Activated CD4-positive, alpha-beta T cell treated with anti-CD3 and anti-CD28 coated beads, Interleukin-2, amount 10 ng/mL, durations not matched to agents 7 days and 5 days (primary cell): ENCODE measurements at regions not wholly inside any gene's neighbourhood (a gene's known extent, or its start where the extent isn't known, plus 50 kb on each side); places are given as distances from the start of the nearest gene placed in this dataset.
"Not testable (repeated sequence)": the region's sequence is repeated elsewhere in the genome, so short reads cannot be mapped to it uniquely, and the experiment has no call there.

Experiments
- CTCF ChIA-PET: fragments of 350-600 bp; sonication (Branson Sonifier 250); formaldehyde crosslinking; loops from one replicate; lab custom pipeline; 2021; ENCODE audit warnings: antibody characterized with exemption; lab: Charles Lee
- POLR2A ChIA-PET: fragments of 350-600 bp; sonication (Branson Sonifier 250); formaldehyde crosslinking; loops from one replicate; lab custom pipeline; 2021; ENCODE audit warnings: antibody characterized with exemption; lab: Charles Lee
- DNase-seq: peaks from one replicate; pipeline ENCODE4 v3.0.0-alpha.2; 2020
- H3K27ac Mint-ChIP-seq: one replicate; pipeline ENCODE4 v1.8.0; 2021; ENCODE audit warnings: mild to moderate bottlenecking, moderate library complexity, mixed read lengths
- H3K27me3 Mint-ChIP-seq: one replicate; pipeline ENCODE4 v1.8.0; 2021; ENCODE audit warnings: mixed read lengths
- H3K36me3 Mint-ChIP-seq: one replicate; pipeline ENCODE4 v1.8.0; 2021; ENCODE audit warnings: low read depth, mixed read lengths
- H3K4me1 Mint-ChIP-seq: one replicate; pipeline ENCODE4 v1.8.0; 2021; ENCODE audit warnings: mixed read lengths
- H3K4me3 Mint-ChIP-seq: one replicate; pipeline ENCODE4 v1.8.0; 2021; ENCODE audit warnings: mild to moderate bottlenecking, moderate library complexity, mixed read lengths
- H3K9me3 Mint-ChIP-seq: one replicate; pipeline ENCODE4 v1.8.0; 2021; ENCODE audit warnings: mixed read lengths

- H3K27ac Mint-ChIP-seq, H3K36me3 Mint-ChIP-seq, POLR2A ChIA-PET, DNase-seq, H3K4me3 Mint-ChIP-seq, H3K9me3 Mint-ChIP-seq, H3K4me1 Mint-ChIP-seq, CTCF ChIA-PET, H3K27me3 Mint-ChIP-seq: not testable (repeated sequence)
Observed at GRCh38 chr2:95755956-95756669, 164.3 kb downstream of the TRIM43 start.

GRCh38 chr2:95757988-95758387 lies 166.2 kb downstream of the TRIM43 start:
- ChIA-PET POLR2A (no interaction called here), CTCF (no interaction called here)
- DNase-seq: no peak
- Mint-ChIP-seq H3K27me3 (no peaks in the 10 kb centered on the region), H3K4me1 (no peaks in the 10 kb centered on the region), H3K36me3 (no peaks in the 10 kb centered on the region), H3K9me3 (no peaks in the 10 kb centered on the region), H3K27ac (no peak overlapping the region), H3K4me3 (no peak overlapping the region)

- CTCF ChIA-PET: no interaction called here
Observed at GRCh38 chr2:95759481-95760246, 167.9 kb downstream of the TRIM43 start.

GRCh38 chr2:95760806-95761525 lies 169.2 kb downstream of the TRIM43 start:
- H3K36me3 Mint-ChIP-seq: no peaks in the 10 kb centered on the region
- H3K27me3 Mint-ChIP-seq: no peaks in the 10 kb centered on the region
- H3K4me1 Mint-ChIP-seq: no peaks in the 10 kb centered on the region
- CTCF ChIA-PET: no interaction called here
- POLR2A ChIA-PET: no interaction called here
- H3K27ac Mint-ChIP-seq: no peak overlapping the region
- DNase-seq: no peak
- no peaks in the 10 kb centered on the region for H3K9me3 Mint-ChIP-seq
- no peak overlapping the region for H3K4me3 Mint-ChIP-seq

More at GRCh38 chr2:95759481-95760246, 167.9 kb downstream of the TRIM43 start:
- Mint-ChIP-seq H3K4me3 (no peak overlapping the region), H3K27me3 (no peaks in the 10 kb centered on the region), H3K36me3 (no peaks in the 10 kb centered on the region), H3K27ac (no peak overlapping the region), H3K4me1 (no peaks in the 10 kb centered on the region), H3K9me3 (no peaks in the 10 kb centered on the region)
- POLR2A ChIA-PET: no interaction called here
- DNase-seq: no peak

- ChIA-PET CTCF (no interaction called here), POLR2A (no interaction called here)
- H3K27ac Mint-ChIP-seq: no peak overlapping the region
- no peaks in the 10 kb centered on the region for H3K4me1 Mint-ChIP-seq
- H3K4me3 Mint-ChIP-seq: no peak overlapping the region
- no peaks in the 10 kb centered on the region for H3K36me3 Mint-ChIP-seq
- H3K27me3 Mint-ChIP-seq: no peaks in the 10 kb centered on the region
- DNase-seq: no peak
- no peaks in the 10 kb centered on the region for H3K9me3 Mint-ChIP-seq
Observed at GRCh38 chr2:95761556-95761955, 169.8 kb downstream of the TRIM43 start.

GRCh38 chr2:95762023-95763021 lies 170.5 kb downstream of the TRIM43 start:
- DNase-seq, POLR2A ChIA-PET, H3K4me3 Mint-ChIP-seq, H3K4me1 Mint-ChIP-seq, H3K36me3 Mint-ChIP-seq, H3K9me3 Mint-ChIP-seq, H3K27me3 Mint-ChIP-seq, CTCF ChIA-PET: not testable (repeated sequence)
- peak overlapping the region; percentile 68 for H3K27ac Mint-ChIP-seq

- DNase-seq, H3K27ac Mint-ChIP-seq, POLR2A ChIA-PET, H3K9me3 Mint-ChIP-seq, H3K4me1 Mint-ChIP-seq, H3K4me3 Mint-ChIP-seq, CTCF ChIA-PET, H3K36me3 Mint-ChIP-seq, H3K27me3 Mint-ChIP-seq: not testable (repeated sequence)
Observed at GRCh38 chr2:95763074-95763473, 171.3 kb downstream of the TRIM43 start.

GRCh38 chr2:95764966-95765365 lies 173.2 kb downstream of the TRIM43 start:
- H3K4me1 Mint-ChIP-seq, H3K9me3 Mint-ChIP-seq, POLR2A ChIA-PET, H3K27me3 Mint-ChIP-seq, DNase-seq, H3K27ac Mint-ChIP-seq, H3K4me3 Mint-ChIP-seq, H3K36me3 Mint-ChIP-seq, CTCF ChIA-PET: not testable (repeated sequence)

- H3K9me3 Mint-ChIP-seq, H3K27ac Mint-ChIP-seq, CTCF ChIA-PET, H3K4me1 Mint-ChIP-seq, H3K36me3 Mint-ChIP-seq, H3K27me3 Mint-ChIP-seq, H3K4me3 Mint-ChIP-seq, POLR2A ChIA-PET, DNase-seq: not testable (repeated sequence)
Observed at GRCh38 chr2:95765925-95766910, 174.4 kb downstream of the TRIM43 start.

- H3K27me3 Mint-ChIP-seq, H3K9me3 Mint-ChIP-seq, H3K4me3 Mint-ChIP-seq, H3K4me1 Mint-ChIP-seq, H3K27ac Mint-ChIP-seq, CTCF ChIA-PET, DNase-seq, POLR2A ChIA-PET, H3K36me3 Mint-ChIP-seq: not testable (repeated sequence)
Observed at GRCh38 chr2:95767531-95767930, 175.7 kb downstream of the TRIM43 start.

- H3K36me3 Mint-ChIP-seq, H3K4me3 Mint-ChIP-seq, CTCF ChIA-PET, DNase-seq, H3K4me1 Mint-ChIP-seq, POLR2A ChIA-PET, H3K27ac Mint-ChIP-seq, H3K27me3 Mint-ChIP-seq, H3K9me3 Mint-ChIP-seq: not testable (repeated sequence)
Observed at GRCh38 chr2:95767950-95768349, 176.1 kb downstream of the TRIM43 start.

GRCh38 chr2:95769256-95769655 lies 177.5 kb downstream of the TRIM43 start:
- H3K27me3 Mint-ChIP-seq, CTCF ChIA-PET, H3K27ac Mint-ChIP-seq, H3K36me3 Mint-ChIP-seq, POLR2A ChIA-PET, H3K9me3 Mint-ChIP-seq, H3K4me3 Mint-ChIP-seq, DNase-seq, H3K4me1 Mint-ChIP-seq: not testable (repeated sequence)
